OCI-LY7 (cell line): ENCODE measurements at regions not wholly inside any gene's neighbourhood (a gene's known extent, or its start where the extent isn't known, plus 50 kb on each side); places are given as distances from the start of the nearest gene placed in this dataset.

Experiments used
- BruUV-seq: library from RNA; stranded (reverse); fragments of 400-500 nt; replicated peaks from 2 replicates; lab custom pipeline; 2021; lab: Mats Ljungman, UMichigan
- CTCF ChIA-PET: fragments of 300-600 bp; sonication (Branson Sonifier 250); formaldehyde crosslinking; loops from one replicate; lab custom pipeline; 2022; ENCODE audit warnings: antibody characterized with exemption; ENCODE audit not compliant: unreplicated experiment; lab: Charles Lee
- POLR2A ChIA-PET: fragments of 300-600 bp; sonication (Branson Sonifier 250); formaldehyde crosslinking; loops from one replicate; lab custom pipeline; 2022; ENCODE audit warnings: antibody characterized with exemption; lab: Charles Lee
- DNase-seq: peaks from one replicate; pipeline ENCODE4 v3.0.0-alpha.2; 2015; ENCODE audit warnings: low spot score
- H2AFZ ChIP-seq: fragments of 200-600 bp; sonication (generic), shearing (Covaris generic); 2 replicates; pipeline ENCODE4 v1.6.1; 2014; ENCODE audit warnings: mild to moderate bottlenecking, antibody characterized with exemption, low read length, moderate library complexity
- H3K27ac ChIP-seq: fragments of 200-600 bp; sonication (generic); 2 replicates; pipeline ENCODE4 v1.5.1; 2014; ENCODE audit warnings: mixed run types, low read depth, mild to moderate bottlenecking, moderate library complexity, low read length, inconsistent platforms; ENCODE audit not compliant: poor library complexity, severe bottlenecking
- H3K36me3 ChIP-seq: fragments of 200-600 bp; sonication (generic); 2 replicates; pipeline ENCODE4 v1.6.1; 2014; ENCODE audit warnings: mild to moderate bottlenecking, antibody characterized with exemption, low read length, moderate library complexity, mixed read lengths; ENCODE audit not compliant: insufficient read depth
- H3K4me1 ChIP-seq: fragments of 200-600 bp; sonication (generic); 2 replicates; pipeline ENCODE4 v1.5.1; 2014; ENCODE audit warnings: mild to moderate bottlenecking, low read length; ENCODE audit not compliant: insufficient read depth, poor library complexity, severe bottlenecking
- H3K4me2 ChIP-seq: fragments of 200-600 bp; sonication (generic); 2 replicates; pipeline ENCODE4 v1.6.1; 2014; ENCODE audit warnings: mild to moderate bottlenecking, low read length
- H3K4me3 ChIP-seq: fragments of 200-600 bp; sonication (generic); 2 replicates; pipeline ENCODE4 v1.5.1; 2014; ENCODE audit warnings: mild to moderate bottlenecking, low read depth, low read length; ENCODE audit not compliant: poor library complexity, severe bottlenecking
- H3K79me2 ChIP-seq: fragments of 200-600 bp; sonication (generic); 2 replicates; pipeline ENCODE4 v1.6.1; 2016; ENCODE audit warnings: low read depth, mild to moderate bottlenecking, low read length, moderate library complexity, mixed read lengths; ENCODE audit not compliant: insufficient read depth
- H3K9me2 ChIP-seq: fragments of 200-600 bp; sonication (generic); 2 replicates; pipeline ENCODE4 v1.6.1; 2016; ENCODE audit warnings: mild to moderate bottlenecking, low read length, mixed read lengths; ENCODE audit not compliant: insufficient read depth
- H3K9me3 ChIP-seq: fragments of 200-600 bp; sonication (generic); 2 replicates; pipeline ENCODE4 v1.6.1; 2014; ENCODE audit warnings: mild to moderate bottlenecking, mixed run types, low read length, mixed read lengths
- H4K20me1 ChIP-seq: fragments of 200-600 bp; sonication (generic); 2 replicates; pipeline ENCODE4 v1.6.1; 2014; ENCODE audit warnings: mild to moderate bottlenecking, antibody characterized with exemption, low read length, moderate library complexity, mixed read lengths; ENCODE audit not compliant: insufficient read depth
- CTCF ChIP-seq: fragments of 200-600 bp; sonication (generic); conservative IDR thresholded peaks from 2 replicates; pipeline ENCODE4 v1.5.1; 2014; ENCODE audit warnings: mild to moderate bottlenecking, antibody characterized with exemption, low read length, moderate library complexity, mixed read lengths
- EZH2phosphoT487 ChIP-seq: fragments of 200-600 bp; sonication (generic); IDR thresholded peaks from 2 replicates; pipeline ENCODE4 v1.6.1; 2018; ENCODE audit warnings: low read depth, borderline replicate concordance, mild to moderate bottlenecking, mixed run types, antibody characterized with exemption, low read length, moderate library complexity, mixed read lengths
- intact Hi-C: fragments of 100-400 bp; cut with micrococcal nuclease; formaldehyde crosslinking; loops from one replicate; pipeline ENCODE4 v1.10.0; 2022; ENCODE audit not compliant: unreplicated experiment

GRCh38 chr3:144407335-144407734 is 435.7 kb downstream of the DIPK2A start:
- Histone ChIP-seq H3K79me2 (no peaks in the 10 kb centered on the region), H3K4me1 (no peaks in the 10 kb centered on the region), H3K27ac (no peak overlapping the region), H3K4me2 (no peak overlapping the region), H4K20me1 (no peaks in the 10 kb centered on the region), H3K4me3 (no peak overlapping the region), H2AFZ (no peak overlapping the region), H3K36me3 (no peaks in the 10 kb centered on the region), H3K9me2 (no peaks in the 10 kb centered on the region), H3K9me3 (no peaks in the 10 kb centered on the region)
- TF ChIP-seq CTCF (no peak), EZH2phosphoT487 (no peak)
- intact Hi-C loops, result no loop called here
- CTCF ChIA-PET, result no interaction called here
- POLR2A ChIA-PET, result no interaction called here
- no peak for DNase-seq
- BruUV-seq, result no TSS peak

DNA sequence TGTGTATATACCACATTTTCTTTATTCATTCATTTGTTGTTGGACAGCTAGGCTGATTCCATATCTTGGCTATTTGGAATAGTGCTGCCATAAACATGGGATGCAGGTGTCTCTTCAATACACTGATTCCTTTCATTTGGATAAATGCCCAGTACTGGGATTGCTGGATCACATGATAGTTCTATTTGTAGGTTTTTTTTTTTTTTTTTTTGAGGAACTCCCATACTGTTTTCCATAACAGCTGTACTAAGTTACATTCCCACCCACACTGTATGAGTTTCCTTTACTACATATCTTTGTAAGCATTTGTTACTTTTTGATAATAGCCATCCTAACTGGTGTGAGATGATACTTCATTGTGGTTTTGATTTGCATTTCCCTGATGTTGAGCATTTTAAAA is 437.7 kb downstream of the DIPK2A start:
- Histone ChIP-seq H3K4me1 (no peaks in the 10 kb centered on the region), H4K20me1 (no peaks in the 10 kb centered on the region), H3K9me3 (no peaks in the 10 kb centered on the region), H3K79me2 (no peaks in the 10 kb centered on the region), H3K36me3 (no peaks in the 10 kb centered on the region), H3K4me2 (no peak overlapping the region), H3K27ac (no peak overlapping the region), H3K4me3 (no peak overlapping the region), H2AFZ (no peak overlapping the region), H3K9me2 (no peaks in the 10 kb centered on the region)
- BruUV-seq, result no TSS peak
- CTCF ChIA-PET, result no interaction called here
- DNase-seq, result no peak
- TF ChIP-seq CTCF (no peak), EZH2phosphoT487 (no peak)
- POLR2A ChIA-PET, result interaction anchor here (0.9 kb wide), 1 partner anchor 22 kb away, joined by 4 read pairs; no protein-coding TSS in a partner anchor
- intact Hi-C loops, result no loop called here

- H3K79me2 ChIP-seq, result no peaks in the 10 kb centered on the region
- no peaks in the 10 kb centered on the region for H3K9me2 ChIP-seq
- intact Hi-C loops, result no loop called here
- H3K27ac ChIP-seq, result no peak overlapping the region
- CTCF ChIA-PET, result no interaction called here
- H3K9me3 ChIP-seq, result no peaks in the 10 kb centered on the region
- BruUV-seq, result no TSS peak
- H3K4me1 ChIP-seq, result no peaks in the 10 kb centered on the region
- no peaks in the 10 kb centered on the region for H3K36me3 ChIP-seq
- TF ChIP-seq CTCF, result no peak
- TF ChIP-seq EZH2phosphoT487, result no peak
- H4K20me1 ChIP-seq, result no peaks in the 10 kb centered on the region
- no peak overlapping the region for H2AFZ ChIP-seq
- no peak overlapping the region for H3K4me2 ChIP-seq
- DNase-seq, result no peak
- POLR2A ChIA-PET, result no interaction called here
- H3K4me3 ChIP-seq, result no peak overlapping the region
These were observed 441.4 kb downstream of the DIPK2A start for GRCh38 chr3:144413068-144413467.
